ENCODE measurements at regions not wholly inside any gene's neighbourhood (a gene's known extent, or its start where the extent isn't known, plus 50 kb on each side); places are given as distances from the start of the nearest gene placed in this dataset.
"Not testable (repeated sequence)": the region's sequence is repeated elsewhere in the genome, so short reads cannot be mapped to it uniquely, and the experiment has no call there.

DNA sequence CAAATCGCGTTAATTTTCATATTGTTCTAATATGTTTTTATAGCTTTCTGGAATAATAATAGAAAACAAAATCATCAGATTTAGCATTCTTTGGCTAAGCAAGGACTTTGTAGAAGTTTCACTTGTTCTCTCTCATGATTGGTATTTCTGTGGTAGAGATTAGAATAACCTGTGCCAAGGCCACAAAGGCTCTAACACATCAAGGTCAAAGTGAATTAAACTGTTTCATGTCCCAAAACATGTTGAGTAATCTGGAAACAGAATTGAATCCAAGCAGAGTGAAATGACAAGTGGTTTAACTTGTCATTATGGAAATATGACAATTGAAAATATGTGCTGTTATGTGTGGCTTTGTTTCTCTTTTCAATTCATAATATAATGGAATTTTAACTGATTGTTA, 617.4 kb downstream of the CCDC85A start:
- DNase-seq (ENCODE audit: low spot score), result no peak
- FAIRE-seq, result no peak

DNA sequence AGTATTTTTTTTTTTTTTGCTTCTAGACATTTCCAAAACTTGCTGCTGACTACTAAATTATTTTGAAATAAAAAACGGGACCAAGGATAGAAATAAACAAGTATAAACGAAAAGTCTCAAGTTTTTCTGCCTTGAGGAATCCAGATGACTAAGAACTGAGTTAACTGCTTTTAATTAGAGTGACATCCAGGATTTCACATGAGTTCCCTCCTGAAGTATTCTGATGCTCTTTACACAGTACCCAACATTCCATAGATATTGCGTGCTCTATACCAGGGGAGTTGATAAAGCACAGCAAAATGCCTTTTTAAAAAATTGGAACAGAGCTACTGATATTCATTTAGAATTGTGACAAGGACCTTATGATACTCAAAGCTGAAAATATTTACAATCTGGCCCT, 618.0 kb downstream of the CCDC85A start:
- FAIRE-seq, result no peak
- DNase-seq (ENCODE audit: low spot score), result no peak

DNA sequence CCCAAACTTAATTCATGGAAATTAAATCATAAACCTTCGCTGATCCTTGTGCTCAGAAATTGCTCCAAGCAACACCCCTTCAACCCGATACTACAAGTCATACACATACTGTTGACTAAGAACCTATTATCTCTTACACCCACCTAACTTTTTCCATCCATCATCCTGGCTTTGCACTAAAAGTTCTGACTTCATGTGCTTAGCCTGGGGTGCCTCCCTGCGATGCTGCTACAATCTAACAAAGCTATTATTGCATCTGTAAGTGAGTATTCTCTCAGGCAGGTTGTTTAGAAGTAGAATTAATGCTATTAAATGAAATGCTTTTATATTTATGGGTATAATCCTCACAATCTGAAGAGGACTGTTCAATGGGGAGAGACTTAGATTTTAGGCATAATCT, 619.8 kb downstream of the CCDC85A start:
- no peak for FAIRE-seq

DNA sequence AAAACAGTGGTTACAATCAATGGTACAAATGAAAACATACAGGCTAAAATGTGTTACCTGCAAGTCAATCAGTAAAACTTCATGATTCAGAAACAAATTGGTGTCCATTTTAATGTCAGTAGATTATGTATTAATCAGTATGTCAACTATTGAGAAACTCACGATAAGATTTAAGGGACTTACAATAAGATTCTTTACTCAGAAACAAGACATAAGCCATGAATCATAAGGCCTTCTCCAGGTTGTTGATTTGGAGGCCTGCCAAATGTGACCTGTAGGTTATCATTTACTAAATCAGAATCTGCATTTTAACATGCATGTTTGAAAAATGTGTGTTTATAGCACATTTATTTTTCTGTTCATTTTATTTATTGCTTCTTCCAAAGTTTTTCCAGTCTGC, 623.1 kb downstream of the CCDC85A start:
- DNase-seq (ENCODE audit: low spot score) (no peak), FAIRE-seq (no peak)

More for the DNA sequence above, 619.8 kb downstream of the CCDC85A start:
- DNase-seq (ENCODE audit: low spot score), result no peak

DNA sequence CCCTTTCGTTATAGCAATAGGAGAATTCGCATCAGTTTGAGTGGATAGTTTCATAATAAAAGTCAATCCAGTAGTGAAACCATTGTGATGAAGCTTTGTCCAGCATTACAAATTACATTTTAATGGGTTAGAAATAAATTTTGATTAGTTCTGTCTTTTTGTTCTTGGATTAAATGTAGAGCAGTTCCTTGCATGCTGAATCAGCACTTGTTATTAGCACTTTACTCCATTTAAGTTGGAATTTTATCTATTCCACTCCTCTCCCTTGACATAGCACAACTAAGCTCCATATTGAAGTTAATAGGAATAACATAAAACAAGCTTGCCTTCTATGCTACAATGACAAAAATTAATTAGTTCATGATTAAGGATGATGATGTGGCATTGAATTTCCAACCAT, 624.1 kb downstream of the CCDC85A start:
- FAIRE-seq (no peak), DNase-seq (ENCODE audit: low spot score) (no peak)

DNA sequence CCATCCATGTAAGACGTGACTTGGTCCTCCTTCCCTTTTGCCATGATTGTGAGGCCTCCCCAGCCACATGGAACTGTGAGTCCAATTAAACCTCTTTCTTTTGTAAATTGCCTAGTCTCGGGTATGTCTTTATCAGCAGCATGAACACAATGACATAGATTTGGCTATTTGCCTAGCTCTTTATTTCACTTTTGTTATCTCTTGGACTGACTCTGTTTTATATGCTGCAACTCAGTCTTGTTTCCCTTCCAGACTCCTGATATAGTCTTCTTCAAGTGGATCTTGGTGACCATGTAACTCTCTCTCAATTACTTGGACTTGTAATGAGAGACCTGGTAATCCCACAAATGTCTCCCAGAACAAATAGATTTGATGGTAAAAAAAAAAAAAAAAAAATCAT, 627.6 kb downstream of the CCDC85A start:
- DNase-seq (ENCODE audit: low spot score), result no peak

DNA sequence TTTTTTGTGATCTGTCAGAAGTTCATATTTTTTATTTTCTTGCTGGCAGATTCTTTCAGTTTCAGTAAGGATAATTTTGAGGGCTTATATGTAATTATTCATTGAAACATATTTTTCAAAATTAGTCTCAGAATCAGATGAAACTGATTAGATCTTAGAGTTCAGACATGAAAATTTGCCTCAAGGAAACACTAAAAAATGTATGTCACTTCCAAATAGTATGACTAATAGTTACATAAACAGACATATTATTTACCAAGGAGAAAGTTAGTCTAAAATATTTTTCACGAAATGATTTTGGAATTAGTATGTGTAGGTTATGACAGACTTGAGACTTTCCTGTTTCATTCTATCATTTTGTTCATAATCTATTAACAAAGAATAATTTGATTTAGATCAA, 628.6 kb downstream of the CCDC85A start:
- FAIRE-seq (no peak), DNase-seq (ENCODE audit: low spot score) (no peak)

More for the DNA sequence above, 627.6 kb downstream of the CCDC85A start:
- no peak for FAIRE-seq

DNA sequence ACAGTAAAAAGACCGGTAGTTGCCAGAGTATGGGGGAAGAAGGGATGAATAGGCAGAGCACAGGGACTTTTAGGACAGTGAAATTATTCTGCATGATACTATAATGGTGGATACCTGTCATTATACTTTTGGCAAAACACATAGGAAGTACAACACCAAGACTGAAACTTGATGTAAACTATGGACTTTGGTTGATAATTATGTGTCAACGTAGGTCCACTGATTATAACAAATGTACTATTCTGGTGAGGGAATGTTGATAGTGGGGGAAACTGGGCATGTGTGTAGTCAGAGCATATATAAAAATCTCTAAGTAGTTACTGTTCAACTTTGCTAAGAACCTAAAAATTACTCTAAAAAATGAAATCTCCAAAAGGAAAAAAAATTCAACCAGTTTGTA, 629.7 kb downstream of the CCDC85A start:
- no peak for DNase-seq (ENCODE audit: low spot score)
- no peak for FAIRE-seq

DNA sequence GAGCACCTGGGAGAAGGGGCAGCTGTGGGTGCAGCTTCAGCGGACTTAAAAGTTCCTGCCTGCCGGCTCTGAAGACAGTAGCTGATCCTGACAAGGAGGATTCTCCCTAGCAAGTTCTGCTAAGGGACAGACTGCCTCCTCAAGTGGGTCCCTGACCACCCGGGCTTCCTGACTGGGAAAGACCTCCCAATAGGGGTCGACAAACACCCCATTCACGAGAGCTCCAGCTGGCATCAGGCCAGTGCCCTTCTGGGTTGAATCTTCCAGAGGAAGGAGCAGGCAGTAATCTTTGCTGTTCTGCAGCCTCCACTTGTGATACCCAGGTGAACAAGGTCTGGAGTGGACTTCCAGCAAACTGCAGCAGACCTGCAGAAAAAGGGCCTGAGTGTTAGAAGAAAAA, 632.9 kb downstream of the CCDC85A start:
- FAIRE-seq, result no peak
- no peak for DNase-seq (ENCODE audit: low spot score)

DNA sequence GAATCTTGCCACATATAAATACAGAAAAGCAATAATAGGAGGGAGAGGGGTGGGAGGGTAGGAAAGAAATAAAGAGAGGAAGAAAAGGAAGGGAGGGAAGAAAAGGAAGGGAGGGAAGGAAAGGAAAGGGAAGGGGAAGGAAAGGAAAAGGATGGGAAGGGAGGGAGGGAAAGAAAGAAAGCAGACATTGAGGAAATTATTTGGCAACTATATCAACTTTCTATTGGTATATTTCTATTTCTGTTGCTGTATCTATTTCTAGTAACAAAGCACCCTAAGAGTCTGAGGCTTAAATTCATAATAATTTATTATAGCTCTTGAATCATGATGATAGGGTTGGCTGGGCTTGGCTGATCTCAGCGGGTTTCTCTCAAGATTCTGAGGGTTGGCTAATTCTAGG, 648.0 kb downstream of the CCDC85A start:
- FAIRE-seq, result no peak
- DNase-seq (ENCODE audit: low spot score), result no peak

DNA sequence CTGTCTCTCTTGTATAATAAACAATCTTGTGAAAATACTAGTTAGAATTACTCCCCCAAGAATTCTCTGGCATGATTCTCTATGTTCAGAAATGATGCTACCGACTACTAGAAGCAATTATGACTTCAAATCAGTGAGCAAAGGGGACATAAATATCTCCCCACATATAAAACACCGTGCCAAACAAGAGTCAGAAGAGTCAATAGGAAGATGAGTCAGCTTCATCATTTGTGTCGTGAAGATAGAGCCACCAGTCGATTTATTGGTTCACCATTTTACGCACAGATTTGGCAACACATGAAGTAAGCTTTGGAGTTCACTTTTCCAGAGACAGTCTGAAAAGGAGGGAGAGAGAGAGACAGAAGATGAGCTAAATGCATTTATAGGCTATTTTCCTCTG, 650.9 kb downstream of the CCDC85A start:
- FAIRE-seq, result no peak

DNA sequence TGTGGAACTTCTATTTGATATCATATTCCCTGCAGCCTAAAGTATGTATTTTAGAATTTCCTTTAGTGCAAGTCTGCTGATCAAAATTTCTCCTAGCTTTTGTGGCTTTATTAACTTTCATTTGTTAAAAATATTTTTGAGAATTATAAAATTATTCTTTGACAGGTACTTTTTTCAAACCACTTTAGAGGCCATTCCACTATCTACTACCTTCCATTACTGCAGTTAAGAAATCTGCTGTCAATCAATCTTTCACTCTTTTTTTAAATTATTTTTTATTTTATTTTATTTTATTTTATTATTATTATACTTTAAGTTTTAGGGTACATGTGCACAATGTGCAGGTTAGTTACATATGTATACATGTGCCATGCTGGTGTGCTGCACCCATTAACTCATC, 656.2 kb downstream of the CCDC85A start:
- FAIRE-seq, result not testable (repeated sequence)

More for the DNA sequence above, 650.9 kb downstream of the CCDC85A start:
- no peak for DNase-seq (ENCODE audit: low spot score)

DNA sequence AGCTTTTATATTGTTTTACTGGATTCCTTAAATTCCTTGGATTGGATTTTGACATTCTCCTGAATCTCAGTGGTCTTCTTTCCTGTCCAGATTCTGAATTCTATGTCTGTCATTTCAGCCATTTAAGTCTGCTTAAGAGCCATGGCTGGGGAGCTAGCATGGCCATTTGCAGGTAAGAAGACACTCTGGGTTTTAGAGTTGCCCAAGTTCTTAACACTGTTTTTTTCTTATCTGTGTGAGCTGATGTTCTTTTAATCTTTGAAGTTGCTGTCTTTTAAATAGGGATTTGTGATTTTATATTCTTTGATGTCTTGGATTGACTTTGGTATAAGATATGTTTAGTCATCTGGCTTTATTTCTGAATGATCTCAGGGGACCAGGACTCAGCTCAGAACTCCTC, 677.2 kb downstream of the CCDC85A start:
- DNase-seq (ENCODE audit: low spot score) (no peak), FAIRE-seq (no peak)

More for the DNA sequence above, 656.2 kb downstream of the CCDC85A start:
- not testable (repeated sequence) for DNase-seq (ENCODE audit: low spot score)

DNA sequence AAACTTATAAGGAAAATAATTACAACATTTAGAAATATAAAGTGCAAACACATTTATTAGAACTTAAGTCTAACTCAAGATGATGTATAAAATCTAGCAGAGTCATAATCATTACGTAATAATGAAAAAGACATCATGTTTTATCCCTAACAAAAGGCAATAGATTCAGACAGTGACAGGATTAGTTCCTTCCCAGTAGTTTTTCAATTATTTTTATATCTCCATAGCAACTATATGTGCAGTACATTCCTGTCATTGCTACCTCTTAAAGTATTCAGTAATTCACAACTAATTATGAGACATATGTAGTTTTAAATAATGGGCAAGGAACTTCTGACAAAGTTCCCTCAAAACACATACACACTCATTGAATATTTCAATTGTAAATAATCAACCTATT, 687.9 kb downstream of the CCDC85A start:
- DNase-seq (ENCODE audit: low spot score) (no peak), FAIRE-seq (peak; percentile 50)

DNA sequence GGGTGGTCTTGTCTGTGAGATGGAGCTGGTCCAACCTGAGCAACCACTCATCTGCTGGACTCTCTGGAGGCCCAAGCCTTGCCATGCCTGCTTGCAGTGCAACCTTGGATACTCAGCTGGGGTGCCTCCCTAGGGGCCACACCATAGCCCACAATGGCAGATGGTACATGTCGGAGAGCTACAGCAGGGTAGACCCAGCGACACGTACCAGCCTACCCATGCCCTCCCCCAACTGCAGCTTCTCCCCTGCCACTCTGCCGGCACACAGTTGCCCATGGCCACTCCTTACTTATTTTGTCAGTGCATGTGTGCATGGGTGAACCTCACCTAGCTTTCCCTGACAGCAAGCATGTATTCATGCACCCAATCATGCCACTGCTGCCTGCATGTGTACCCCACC, 690.9 kb downstream of the CCDC85A start:
- FAIRE-seq (no peak), DNase-seq (ENCODE audit: low spot score) (no peak)

DNA sequence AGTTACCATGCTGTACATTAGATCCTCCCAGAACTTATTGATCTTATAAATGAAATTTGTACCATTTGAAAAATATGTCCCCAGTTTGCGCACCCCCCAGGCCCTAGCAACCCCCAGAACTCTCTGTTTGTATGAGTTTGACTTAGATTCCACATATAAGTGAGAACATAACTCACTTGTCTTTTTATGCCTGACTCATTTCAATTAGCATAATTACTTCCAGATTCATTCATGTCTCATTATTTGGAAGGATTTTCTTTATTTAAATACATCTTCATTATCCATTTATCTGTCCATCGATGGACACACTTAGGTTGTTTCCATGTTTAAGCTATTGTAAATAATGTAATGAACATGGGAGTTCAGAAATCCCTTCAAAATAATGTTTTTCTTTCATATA, 705.9 kb downstream of the CCDC85A start:
- no peak for DNase-seq (ENCODE audit: low spot score)
- FAIRE-seq, result no peak

DNA sequence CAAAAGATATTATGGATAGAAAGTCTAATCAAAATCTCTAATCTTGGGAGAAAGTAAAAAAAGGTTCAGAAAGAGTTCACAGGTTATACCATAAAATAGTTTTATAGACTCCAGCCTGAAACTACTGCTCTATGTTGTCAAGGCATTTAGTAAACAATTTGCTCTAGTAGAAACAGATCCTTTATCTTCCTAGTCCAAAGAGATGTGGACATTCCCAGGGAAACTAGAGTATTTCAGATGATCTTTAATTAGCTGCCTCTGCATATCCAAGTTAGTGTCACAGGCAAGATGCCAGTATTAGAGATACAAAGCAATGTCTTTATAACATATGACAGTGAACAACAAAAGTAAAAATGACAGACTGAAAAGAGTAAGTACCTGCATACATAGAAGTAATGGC, 708.6 kb downstream of the CCDC85A start:
- FAIRE-seq (no peak), DNase-seq (ENCODE audit: low spot score) (no peak)

DNA sequence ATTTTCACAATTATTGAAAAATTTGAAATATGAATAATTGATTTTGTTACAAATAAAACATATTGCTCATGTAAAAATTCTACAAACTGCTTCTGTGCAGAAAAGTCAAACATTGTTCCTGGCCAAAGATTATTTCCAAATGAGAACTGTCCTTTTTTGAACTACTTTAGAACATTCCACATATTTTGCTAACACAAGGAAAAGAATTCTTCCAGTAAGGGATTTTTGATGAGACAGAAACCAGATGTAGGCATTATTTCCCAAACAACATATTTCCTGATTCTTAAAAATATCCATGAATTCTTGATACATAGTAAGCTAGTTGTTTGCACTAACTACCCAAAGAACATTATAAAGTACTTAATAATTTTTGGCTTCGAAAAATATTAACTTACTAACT, 715.2 kb downstream of the CCDC85A start:
- DNase-seq (ENCODE audit: low spot score) (no peak), FAIRE-seq (no peak)

DNA sequence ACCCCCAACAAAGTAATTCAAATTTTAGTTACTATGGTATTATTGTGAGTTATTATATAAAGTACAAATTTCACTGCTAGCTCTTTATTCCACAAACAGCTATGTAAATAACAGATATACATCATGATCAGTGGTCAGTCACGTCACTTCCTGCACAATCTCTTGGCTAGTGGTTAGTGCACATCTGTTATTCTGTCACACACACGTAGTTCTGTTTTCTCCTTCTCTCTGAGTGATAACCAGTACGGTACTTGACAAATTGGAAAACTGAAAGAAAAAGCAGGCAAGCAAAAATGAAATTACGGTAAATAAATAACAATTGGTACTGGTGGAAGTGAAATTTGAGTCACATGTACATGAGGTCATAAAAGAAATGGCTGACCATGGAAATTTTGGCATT, 728.7 kb downstream of the CCDC85A start:
- FAIRE-seq (no peak), DNase-seq (ENCODE audit: low spot score) (no peak)

DNA sequence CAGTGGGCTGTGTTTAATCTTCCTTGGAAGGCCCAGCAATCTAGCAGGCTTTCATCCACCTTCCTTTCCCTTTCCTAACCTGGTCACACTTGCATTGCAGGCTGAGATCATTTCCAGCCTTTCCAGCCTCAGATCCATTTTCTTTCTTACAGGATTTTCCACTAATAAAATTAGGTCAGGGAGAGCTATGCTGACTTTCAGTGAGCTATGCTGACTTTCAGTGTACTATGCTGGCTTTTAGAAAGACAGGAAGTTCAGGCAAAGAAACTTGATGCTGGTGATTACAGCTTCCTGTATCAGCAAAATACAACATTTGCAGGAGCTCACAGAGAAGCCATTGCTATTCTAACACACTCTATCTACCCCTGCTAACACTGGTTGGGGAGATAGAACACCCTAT, 735.0 kb downstream of the CCDC85A start:
- FAIRE-seq (no peak), DNase-seq (ENCODE audit: low spot score) (no peak)

DNA sequence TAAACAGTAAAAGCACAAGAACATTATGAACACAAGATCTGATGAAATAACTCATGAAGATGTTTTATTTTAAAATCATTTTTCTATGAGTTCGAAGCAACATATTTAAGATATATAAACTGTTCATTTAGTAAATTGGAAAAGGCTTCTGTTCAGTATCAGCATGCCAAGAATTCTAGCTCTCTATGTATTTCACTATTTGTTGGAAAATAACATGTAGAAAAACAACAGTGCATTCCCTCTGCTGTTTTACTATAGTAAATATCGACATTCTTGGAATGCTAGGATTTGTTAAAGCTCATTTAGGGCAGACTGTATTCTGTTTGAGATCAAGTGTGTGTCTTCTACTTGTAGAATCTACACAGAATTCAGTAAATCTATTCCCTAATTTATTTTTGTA, 750.2 kb downstream of the CCDC85A start:
- FAIRE-seq (no peak), DNase-seq (ENCODE audit: low spot score) (no peak)

DNA sequence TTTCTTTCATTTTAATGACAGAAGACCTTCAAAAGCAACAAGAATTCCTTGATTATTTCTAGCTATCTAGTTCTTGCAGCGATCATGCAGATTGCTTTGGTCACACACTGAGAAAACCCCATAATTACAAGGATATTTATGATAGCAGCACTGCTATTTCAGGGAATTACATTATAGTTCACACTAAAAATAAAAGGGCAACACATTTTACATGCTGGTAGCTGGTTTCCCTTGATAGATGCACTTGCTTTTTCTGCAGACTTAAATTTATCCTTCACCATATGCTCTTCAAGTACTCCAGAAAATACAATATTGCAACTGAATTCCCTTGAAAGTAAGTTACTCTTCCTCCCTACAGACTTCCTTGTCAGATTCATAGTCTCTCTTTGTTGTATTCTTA, 751.1 kb downstream of the CCDC85A start:
- FAIRE-seq (no peak), DNase-seq (ENCODE audit: low spot score) (no peak)

DNA sequence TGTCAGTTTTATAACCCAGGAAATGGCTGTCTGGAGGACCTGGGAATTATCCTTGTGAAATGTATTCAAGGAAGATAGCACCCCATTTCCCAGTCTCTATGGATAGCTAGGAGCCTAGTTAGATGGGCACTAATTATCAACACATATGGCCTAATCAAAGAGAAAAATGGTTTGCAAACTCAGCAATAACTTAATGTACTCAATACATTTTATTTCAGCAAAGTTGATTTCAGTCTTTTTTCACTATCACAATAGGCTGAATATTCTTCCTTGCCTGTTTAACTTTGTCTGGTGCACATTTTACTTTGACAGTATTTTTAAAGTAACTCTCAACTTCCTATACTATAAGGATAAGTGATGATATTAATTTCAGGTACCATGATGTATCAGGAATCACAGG, 756.3 kb downstream of the CCDC85A start:
- no peak for DNase-seq (ENCODE audit: low spot score)

DNA sequence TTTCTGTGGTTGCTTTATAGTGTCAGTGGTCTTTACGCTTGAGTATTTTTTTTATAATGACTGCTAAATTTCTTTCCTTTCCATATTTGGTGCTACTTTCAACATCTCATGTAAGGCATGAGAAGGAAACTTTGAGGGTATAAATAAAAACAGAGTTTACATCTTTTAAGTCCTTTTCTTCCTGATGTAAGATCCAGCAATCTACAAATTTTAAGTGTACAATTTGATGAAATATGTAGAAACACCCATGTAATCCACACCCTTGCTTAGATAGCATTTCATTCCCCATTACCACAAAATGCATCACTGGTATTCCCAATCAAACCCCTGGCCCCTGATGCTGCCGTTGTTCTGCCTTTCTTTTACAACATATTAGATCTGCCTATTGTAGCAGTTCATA, 769.1 kb downstream of the CCDC85A start:
- no peak for DNase-seq (ENCODE audit: low spot score)
- FAIRE-seq, result no peak

More for the DNA sequence above, 756.3 kb downstream of the CCDC85A start:
- FAIRE-seq, result no peak
